Neuronal stem cell (in vitro differentiated cells): ENCODE measurements at regions not wholly inside any gene's neighbourhood (a gene's known extent, or its start where the extent isn't known, plus 50 kb on each side); places are given as distances from the start of the nearest gene placed in this dataset.

Experiments
- DNase-seq: peaks from one replicate; pipeline ENCODE4 v3.0.0-alpha.2; 2013; ENCODE audit warnings: low spot score
- H2AFZ ChIP-seq: one replicate; pipeline ENCODE4 v1.6.1; 2013; ENCODE audit warnings: mild to moderate bottlenecking, low read length, inconsistent platforms
- H2AK5ac ChIP-seq: 2 replicates; pipeline ENCODE4 v1.6.1; 2013; ENCODE audit warnings: low read depth, mild to moderate bottlenecking, inconsistent platforms, low read length, moderate library complexity, mixed read lengths
- H2BK120ac ChIP-seq: 2 replicates; pipeline ENCODE4 v1.6.1; 2013; ENCODE audit warnings: low read depth, mild to moderate bottlenecking, inconsistent platforms, low read length, moderate library complexity, mixed read lengths
- H2BK12ac ChIP-seq: one replicate; pipeline ENCODE4 v1.6.1; 2013; ENCODE audit warnings: low read length, inconsistent platforms
- H2BK15ac ChIP-seq: 2 replicates; pipeline ENCODE4 v1.6.1; 2013; ENCODE audit warnings: mild to moderate bottlenecking, low read length, inconsistent platforms, mixed read lengths
- H2BK5ac ChIP-seq: one replicate; pipeline ENCODE4 v1.6.1; 2013; ENCODE audit warnings: inconsistent platforms, mild to moderate bottlenecking, low read length, moderate library complexity
- H3K14ac ChIP-seq: one replicate; pipeline ENCODE4 v1.6.1; 2013; ENCODE audit warnings: low read length, inconsistent platforms
- H3K18ac ChIP-seq: 2 replicates; pipeline ENCODE4 v1.6.1; 2013; ENCODE audit warnings: low read length, inconsistent platforms
- H3K23ac ChIP-seq: 2 replicates; pipeline ENCODE4 v1.6.1; 2013; ENCODE audit warnings: low read depth, mild to moderate bottlenecking, mixed read lengths, low read length, inconsistent platforms; ENCODE audit not compliant: poor library complexity
- H3K27ac ChIP-seq: replicated peaks from 3 replicates; pipeline ENCODE4 v1.5.1; 2013; ENCODE audit warnings: low read length, inconsistent platforms
- H3K27me3 ChIP-seq, 3 experiments: 2 replicates each; pipeline ENCODE4 v1.6.1; 2013; ENCODE audit warnings: low read length in 3 of 3, mild to moderate bottlenecking in 2 of 3, inconsistent platforms in 1 of 3, low read depth in 1 of 3, mixed read lengths in 1 of 3, moderate library complexity in 1 of 3; ENCODE audit not compliant: control insufficient read depth in 3 of 3, insufficient read depth in 3 of 3
- H3K36me3 ChIP-seq, 2 donors: replicated peaks in 1 of 2; 2 replicates each; pipeline ENCODE4 v1.6.1; 2013; ENCODE audit warnings: low read length in 2 of 2; ENCODE audit not compliant: control insufficient read depth in 2 of 2, insufficient read depth in 2 of 2
- H3K4ac ChIP-seq: 2 replicates; pipeline ENCODE4 v1.6.1; 2013; ENCODE audit warnings: inconsistent platforms, mild to moderate bottlenecking, low read length, moderate library complexity
- H3K4me1 ChIP-seq, 2 donors: 1 replicate in 1 of 2; 2 replicates in 1 of 2; pipeline ENCODE4 v1.6.1; 2013; ENCODE audit warnings: low read length in 2 of 2, low read depth in 1 of 2; ENCODE audit not compliant: control insufficient read depth in 2 of 2, insufficient read depth in 1 of 2
- H3K4me2 ChIP-seq: one replicate; pipeline ENCODE4 v1.6.1; 2013; ENCODE audit warnings: mild to moderate bottlenecking, low read length, inconsistent platforms; ENCODE audit not compliant: insufficient read depth, poor library complexity, severe bottlenecking
- H3K4me3 ChIP-seq, 2 donors: 2 replicates each; pipeline ENCODE4 v1.5.1; 2013; ENCODE audit warnings: low read length in 2 of 2, mild to moderate bottlenecking in 2 of 2, inconsistent platforms in 1 of 2, moderate library complexity in 1 of 2
- H3K79me1 ChIP-seq: one replicate; pipeline ENCODE4 v1.6.1; 2013; ENCODE audit warnings: low read depth, mild to moderate bottlenecking, inconsistent platforms, low read length, moderate library complexity
- H3K9ac ChIP-seq: one replicate; pipeline ENCODE4 v1.6.1; 2013; ENCODE audit warnings: mild to moderate bottlenecking, low read depth, low read length, inconsistent platforms; ENCODE audit not compliant: poor library complexity
- H3K9me3 ChIP-seq, 2 donors: replicated peaks in 1 of 2; 2 replicates each; pipeline versions ENCODE3 to v1.6.1; 2013; ENCODE audit warnings: low read length in 2 of 2, mild to moderate bottlenecking in 2 of 2, inconsistent platforms in 1 of 2, low read depth in 1 of 2, mixed read lengths in 1 of 2, moderate library complexity in 1 of 2; ENCODE audit not compliant: control insufficient read depth in 2 of 2, insufficient read depth in 1 of 2
- H4K8ac ChIP-seq: one replicate; pipeline ENCODE4 v1.6.1; 2013; ENCODE audit warnings: low read depth, mild to moderate bottlenecking, inconsistent platforms, low read length, moderate library complexity
- H4K91ac ChIP-seq: one replicate; pipeline ENCODE4 v1.6.1; 2013; ENCODE audit warnings: low read length, low read depth, mild to moderate bottlenecking, inconsistent platforms; ENCODE audit not compliant: poor library complexity
- WGBS, 2 donors: extraction: QIAGEN DNeasy Blood & Tissue Kit; methylation state at CpG; one replicate each; pipeline ENCODE4 v1.1.7; 2013; ENCODE audit warnings: missing lambda C conversion rate in 2 of 2, mixed read lengths in 1 of 2; ENCODE audit not compliant: insufficient read length in 2 of 2, insufficient replicate concordance in 1 of 2; ENCODE audit errors: extremely low coverage in 2 of 2; 5-methylcytosine and 5-hydroxymethylcytosine counted together

DNA sequence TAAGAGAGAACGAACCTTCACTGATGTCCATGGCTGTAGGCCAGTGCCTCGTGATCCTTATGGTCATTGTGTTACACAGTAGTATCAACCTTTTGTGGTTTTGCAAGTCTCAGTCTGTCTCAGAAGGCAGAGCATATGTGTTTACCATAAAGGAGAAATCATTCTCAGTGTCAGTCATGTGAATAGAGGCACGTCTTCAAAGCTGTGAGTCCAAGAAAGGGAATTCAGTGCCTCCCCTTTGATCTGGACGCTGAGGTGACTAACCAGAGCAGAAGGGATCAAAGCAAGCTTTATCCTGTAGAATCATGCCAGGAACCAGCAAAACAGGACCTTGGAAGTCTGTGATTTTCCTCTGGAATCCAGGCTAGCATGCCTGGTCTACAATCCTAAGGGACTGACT lies 433.9 kb downstream of the DNAH5 start:
- WGBS, 2 donors = no CpG with 5 or more reads among the region's 4 CpGs
- Histone ChIP-seq H2AFZ (no peak overlapping the region), H3K27ac (no peak overlapping the region), H4K8ac (no peak overlapping the region), H3K79me1 (no peaks in the 10 kb centered on the region), H3K9me3 (no peaks in the 10 kb centered on the region), H3K4me2 (no peak overlapping the region), H4K91ac (no peak overlapping the region), H2BK120ac (no peak overlapping the region), H3K27me3 (no peaks in the 10 kb centered on the region), H2AK5ac (no peak overlapping the region), H3K4me1 (peaks cover 0 to 2% of the 10 kb centered on the region in 2 donors), H3K36me3 (no peaks in the 10 kb centered on the region), H3K9ac (no peak overlapping the region), H3K18ac (no peak overlapping the region), H3K4ac (no peak overlapping the region), H3K14ac (no peak overlapping the region), H3K23ac (no peak overlapping the region), H2BK5ac (no peak overlapping the region), H2BK15ac (no peak overlapping the region), H2BK12ac (no peak overlapping the region), H3K4me3 (no peak overlapping the region)
- no peak for DNase-seq

GRCh38 chr5:13508559-13508958 lies 435.9 kb downstream of the DNAH5 start:
- Histone ChIP-seq H2BK5ac (no peak overlapping the region), H3K27ac (no peak overlapping the region), H3K4me3 (no peak overlapping the region), H2BK15ac (no peak overlapping the region), H2AK5ac (no peak overlapping the region), H3K9ac (no peak overlapping the region), H3K79me1 (no peaks in the 10 kb centered on the region), H3K18ac (no peak overlapping the region), H4K91ac (no peak overlapping the region), H3K23ac (no peak overlapping the region), H3K9me3 (no peaks in the 10 kb centered on the region), H2BK12ac (no peak overlapping the region), H3K36me3 (no peaks in the 10 kb centered on the region), H2AFZ (no peak overlapping the region), H3K14ac (no peak overlapping the region), H4K8ac (no peak overlapping the region), H2BK120ac (no peak overlapping the region), H3K4me1 (peaks cover 0 to 2% of the 10 kb centered on the region in 2 donors), H3K27me3 (no peaks in the 10 kb centered on the region), H3K4ac (no peak overlapping the region), H3K4me2 (no peak overlapping the region)
- no peak for DNase-seq
- no CpG with 5 or more reads among the region's 2 CpGs for WGBS, 2 donors

DNA sequence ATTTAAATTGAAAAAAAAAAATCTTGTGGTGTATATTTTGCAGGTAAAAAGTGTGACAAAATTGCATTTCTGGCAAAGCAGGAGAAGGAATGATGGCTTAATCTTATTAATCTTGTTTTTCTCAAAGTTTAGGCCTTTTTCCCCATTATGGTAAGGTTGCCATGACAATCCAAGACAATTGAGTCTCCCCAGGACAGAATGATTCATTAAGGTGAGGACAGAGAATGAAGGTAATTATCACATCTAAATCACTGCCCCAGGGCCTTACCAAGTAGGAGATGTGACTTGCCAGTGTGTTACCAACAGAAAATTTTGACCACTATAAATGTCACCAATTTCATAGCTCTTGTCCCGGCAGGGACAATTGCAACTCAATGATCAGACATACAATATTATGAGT lies 439.2 kb downstream of the DNAH5 start:
- Histone ChIP-seq H3K4me2 (no peak overlapping the region), H3K4me3 (no peak overlapping the region), H3K18ac (no peak overlapping the region), H2BK15ac (no peak overlapping the region), H2BK120ac (no peak overlapping the region), H3K36me3 (no peaks in the 10 kb centered on the region), H3K27ac (no peak overlapping the region), H3K9me3 (no peaks in the 10 kb centered on the region), H4K91ac (no peak overlapping the region), H4K8ac (no peak overlapping the region), H3K9ac (no peak overlapping the region), H3K23ac (no peak overlapping the region), H2AK5ac (no peak overlapping the region), H2BK5ac (no peak overlapping the region), H3K27me3 (no peaks in the 10 kb centered on the region), H3K4me1 (peaks cover 0 to 2% of the 10 kb centered on the region in 2 donors), H2AFZ (no peak overlapping the region), H2BK12ac (no peak overlapping the region), H3K79me1 (no peaks in the 10 kb centered on the region), H3K4ac (no peak overlapping the region), H3K14ac (no peak overlapping the region)
- no peak for DNase-seq
- no CpG with 5 or more reads among the region's 1 CpG for WGBS, 2 donors

- H3K4me2 ChIP-seq = no peak overlapping the region
- H3K18ac ChIP-seq = no peak overlapping the region
- no peak overlapping the region for H2AK5ac ChIP-seq
- H3K23ac ChIP-seq = no peak overlapping the region
- H2BK12ac ChIP-seq = no peak overlapping the region
- H2AFZ ChIP-seq = no peak overlapping the region
- no peak overlapping the region for H3K27ac ChIP-seq
- no peak overlapping the region for H2BK5ac ChIP-seq
- no peaks in the 10 kb centered on the region for H3K36me3 ChIP-seq
- no peak overlapping the region for H3K14ac ChIP-seq
- no peak overlapping the region for H4K8ac ChIP-seq
- DNase-seq = no peak
- no CpG with 5 or more reads among the region's 2 CpGs for WGBS, 2 donors
- H3K9ac ChIP-seq = no peak overlapping the region
- no peaks in the 10 kb centered on the region for H3K79me1 ChIP-seq
- H2BK15ac ChIP-seq = no peak overlapping the region
- no peaks in the 10 kb centered on the region for H3K27me3 ChIP-seq
- no peak overlapping the region for H4K91ac ChIP-seq
- no peak overlapping the region for H2BK120ac ChIP-seq
- H3K4me3 ChIP-seq = no peak overlapping the region
- H3K4ac ChIP-seq = no peak overlapping the region
- peaks cover 0 to 2% of the 10 kb centered on the region in 2 donors for H3K4me1 ChIP-seq
- H3K9me3 ChIP-seq = no peaks in the 10 kb centered on the region
Measured at GRCh38 chr5:13503017-13503416, 441.5 kb downstream of the DNAH5 start.
